ENCODE measurements at regions not wholly inside any gene's neighbourhood (a gene's known extent, or its start where the extent isn't known, plus 50 kb on each side); places are given as distances from the start of the nearest gene placed in this dataset.

DNA sequence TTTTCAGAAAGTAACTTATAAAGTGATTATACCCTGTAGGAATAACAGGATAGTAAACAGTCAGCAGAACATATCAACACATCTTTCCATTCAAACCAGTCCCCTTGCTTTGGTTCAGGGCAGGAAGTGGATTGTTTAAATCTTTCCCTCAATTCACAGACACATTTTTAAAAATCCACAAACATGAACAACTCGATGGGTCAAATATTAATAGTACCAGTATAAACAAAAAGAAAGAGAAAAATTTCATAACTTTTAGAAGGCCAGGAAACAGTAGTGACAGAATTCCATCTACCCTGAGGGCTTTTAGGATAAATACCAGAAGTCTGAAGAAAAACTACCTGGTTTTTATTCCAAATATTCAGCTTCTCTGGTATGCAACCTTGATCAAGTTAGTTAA is 1072.8 kb upstream of the PABPC4L start:
- TF ChIP-seq, protein P1, sequence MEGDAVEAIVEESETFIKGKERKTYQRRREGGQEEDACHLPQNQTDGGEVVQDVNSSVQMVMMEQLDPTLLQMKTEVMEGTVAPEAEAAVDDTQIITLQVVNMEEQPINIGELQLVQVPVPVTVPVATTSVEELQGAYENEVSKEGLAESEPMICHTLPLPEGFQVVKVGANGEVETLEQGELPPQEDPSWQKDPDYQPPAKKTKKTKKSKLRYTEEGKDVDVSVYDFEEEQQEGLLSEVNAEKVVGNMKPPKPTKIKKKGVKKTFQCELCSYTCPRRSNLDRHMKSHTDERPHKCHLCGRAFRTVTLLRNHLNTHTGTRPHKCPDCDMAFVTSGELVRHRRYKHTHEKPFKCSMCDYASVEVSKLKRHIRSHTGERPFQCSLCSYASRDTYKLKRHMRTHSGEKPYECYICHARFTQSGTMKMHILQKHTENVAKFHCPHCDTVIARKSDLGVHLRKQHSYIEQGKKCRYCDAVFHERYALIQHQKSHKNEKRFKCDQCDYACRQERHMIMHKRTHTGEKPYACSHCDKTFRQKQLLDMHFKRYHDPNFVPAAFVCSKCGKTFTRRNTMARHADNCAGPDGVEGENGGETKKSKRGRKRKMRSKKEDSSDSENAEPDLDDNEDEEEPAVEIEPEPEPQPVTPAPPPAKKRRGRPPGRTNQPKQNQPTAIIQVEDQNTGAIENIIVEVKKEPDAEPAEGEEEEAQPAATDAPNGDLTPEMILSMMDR (IDR thresholded peaks at IDR 0.05; ENCODE audit: insufficient read depth, low read depth, low read length): no peak
- no peak for TF ChIP-seq EZH2 (IDR thresholded peaks at IDR 0.05; ENCODE audit: insufficient read depth, low read length)

All from astrocyte (in vitro differentiated cells and primary cell).